Lower leg skin (tissue), 3 donors: ENCODE measurements at regions not wholly inside any gene's neighbourhood (a gene's known extent, or its start where the extent isn't known, plus 50 kb on each side); places are given as distances from the start of the nearest gene placed in this dataset.

Source experiments
- CTCF ChIP-seq, 3 donors: fragments of 450-650 bp; IDR thresholded peaks; one replicate each; pipeline ENCODE4 v1.5.1; 2016; ENCODE audit warnings: antibody characterized with exemption in 3 of 3, mild to moderate bottlenecking in 3 of 3, moderate library complexity in 2 of 3
- POLR2A ChIP-seq, 2 donors: fragments of 450-650 bp; IDR thresholded peaks; one replicate each; pipeline ENCODE4 v1.6.1; 2016 to 2017; ENCODE audit warnings: antibody characterized with exemption in 2 of 2, mild to moderate bottlenecking in 1 of 2, moderate library complexity in 1 of 2

- TF ChIP-seq CTCF (IDR thresholded peaks at IDR 0.05) = no peak
- TF ChIP-seq POLR2A (IDR thresholded peaks at IDR 0.05) = no peak
Observed at GRCh38 chr9:1729631-1730030, 285.5 kb upstream of the SMARCA2 start.
